GM12864 (cell line): ENCODE measurements at regions not wholly inside any gene's neighbourhood (a gene's known extent, or its start where the extent isn't known, plus 50 kb on each side); places are given as distances from the start of the nearest gene placed in this dataset.
"Not testable (repeated sequence)": the region's sequence is repeated elsewhere in the genome, so short reads cannot be mapped to it uniquely, and the experiment has no call there.

Experiments used
- DNase-seq: peaks from one replicate; pipeline ENCODE4 v3.0.0-alpha.2; 2011; ENCODE audit warnings: low read depth
- H3K4me3 ChIP-seq: 2 replicates; pipeline ENCODE4 v1.5.1; 2011; ENCODE audit warnings: mild to moderate bottlenecking, low read depth, low read length, control low read depth
- CTCF ChIP-seq: IDR thresholded peaks from 2 replicates; pipeline ENCODE4 v1.5.1; 2011; ENCODE audit warnings: low read depth, mild to moderate bottlenecking, moderate library complexity, low read length, control low read depth, inconsistent platforms; ENCODE audit errors: missing control alignments

GRCh38 chr2:160574468-160575140 lies 81.0 kb upstream of the RBMS1 start:
- TF ChIP-seq CTCF, result no peak
- DNase-seq, result no peak
- H3K4me3 ChIP-seq, result no peak overlapping the region

GRCh38 chr2:160575368-160575767 lies 81.8 kb upstream of the RBMS1 start:
- no peak overlapping the region for H3K4me3 ChIP-seq
- no peak for TF ChIP-seq CTCF
- DNase-seq, result no peak

- no peak overlapping the region for H3K4me3 ChIP-seq
- DNase-seq, result no peak
- no peak for TF ChIP-seq CTCF
Observed at GRCh38 chr2:160576054-160576499, 82.5 kb upstream of the RBMS1 start.

GRCh38 chr2:160577081-160577480 lies 83.5 kb upstream of the RBMS1 start:
- not testable (repeated sequence) for H3K4me3 ChIP-seq, DNase-seq

- H3K4me3 ChIP-seq, result no peak overlapping the region
- no peak for TF ChIP-seq CTCF
- DNase-seq, result no peak
Observed at GRCh38 chr2:160581035-160581434, 87.4 kb upstream of the RBMS1 start.

- H3K4me3 ChIP-seq, result no peak overlapping the region
- DNase-seq, result no peak
- no peak for TF ChIP-seq CTCF
Observed at GRCh38 chr2:160581448-160581847, 87.8 kb upstream of the RBMS1 start.

- DNase-seq, result no peak
- TF ChIP-seq CTCF, result no peak
Observed at GRCh38 chr2:160582081-160582480, 88.5 kb upstream of the RBMS1 start.

More at GRCh38 chr2:160582081-160582480, 88.5 kb upstream of the RBMS1 start:
- H3K4me3 ChIP-seq, result no peak overlapping the region
